ENCODE measurements at regions not wholly inside any gene's neighbourhood (a gene's known extent, or its start where the extent isn't known, plus 50 kb on each side); places are given as distances from the start of the nearest gene placed in this dataset.

GRCh38 chr11:109968299-109968698 lies 124.9 kb upstream of the ZC3H12C start:
- peaks cover 6% of the 10 kb centered on the region for H3K4me1 Mint-ChIP-seq (ENCODE audit: low read depth)
- no peaks in the 10 kb centered on the region for H3K9me3 Mint-ChIP-seq (ENCODE audit: low read depth)
- no peaks in the 10 kb centered on the region for H3K36me3 Mint-ChIP-seq
- H3K27me3 Mint-ChIP-seq: no peaks in the 10 kb centered on the region
- no peak overlapping the region for H3K4me3 Mint-ChIP-seq
- no peak overlapping the region for H3K27ac Mint-ChIP-seq

- Mint-ChIP-seq H3K27ac (no peak overlapping the region), H3K27me3 (no peaks in the 10 kb centered on the region), H3K4me3 (no peak overlapping the region)
These were observed 124.4 kb upstream of the ZC3H12C start for GRCh38 chr11:109968781-109969180.

GRCh38 chr11:109970516-109971183 lies 122.5 kb upstream of the ZC3H12C start:
- Mint-ChIP-seq H3K27ac (no peak overlapping the region), H3K4me3 (no peak overlapping the region), H3K9me3 (ENCODE audit: low read depth) (no peaks in the 10 kb centered on the region), H3K27me3 (no peaks in the 10 kb centered on the region), H3K36me3 (no peaks in the 10 kb centered on the region), H3K4me1 (ENCODE audit: low read depth) (peaks cover 6% of the 10 kb centered on the region)

More at GRCh38 chr11:109968781-109969180, 124.4 kb upstream of the ZC3H12C start:
- H3K36me3 Mint-ChIP-seq: no peaks in the 10 kb centered on the region
- peaks cover 6% of the 10 kb centered on the region for H3K4me1 Mint-ChIP-seq (ENCODE audit: low read depth)
- no peaks in the 10 kb centered on the region for H3K9me3 Mint-ChIP-seq (ENCODE audit: low read depth)

- Mint-ChIP-seq H3K27ac (no peak overlapping the region), H3K27me3 (peaks cover 3% of the 10 kb centered on the region), H3K36me3 (no peaks in the 10 kb centered on the region), H3K4me3 (no peak overlapping the region), H3K9me3 (ENCODE audit: low read depth) (no peaks in the 10 kb centered on the region), H3K4me1 (ENCODE audit: low read depth) (peaks cover 6% of the 10 kb centered on the region)
These were observed 122.0 kb upstream of the ZC3H12C start for GRCh38 chr11:109971184-109971523.

GRCh38 chr11:109972181-109972715 lies 120.9 kb upstream of the ZC3H12C start:
- no peak overlapping the region for H3K4me3 Mint-ChIP-seq
- peaks cover 3% of the 10 kb centered on the region for H3K27me3 Mint-ChIP-seq
- H3K4me1 Mint-ChIP-seq (ENCODE audit: low read depth): peaks cover 6% of the 10 kb centered on the region
- no peaks in the 10 kb centered on the region for H3K36me3 Mint-ChIP-seq
- no peaks in the 10 kb centered on the region for H3K9me3 Mint-ChIP-seq (ENCODE audit: low read depth)
- H3K27ac Mint-ChIP-seq: no peak overlapping the region

- H3K4me3 Mint-ChIP-seq: no peak overlapping the region
- peaks cover 6% of the 10 kb centered on the region for H3K4me1 Mint-ChIP-seq (ENCODE audit: low read depth)
- peaks cover 3% of the 10 kb centered on the region for H3K27me3 Mint-ChIP-seq
- no peaks in the 10 kb centered on the region for H3K9me3 Mint-ChIP-seq (ENCODE audit: low read depth)
- H3K36me3 Mint-ChIP-seq: no peaks in the 10 kb centered on the region
- H3K27ac Mint-ChIP-seq: no peak overlapping the region
These were observed 120.3 kb upstream of the ZC3H12C start for GRCh38 chr11:109972939-109973338.

- H3K9me3 Mint-ChIP-seq (ENCODE audit: low read depth): no peaks in the 10 kb centered on the region
- no peak overlapping the region for H3K27ac Mint-ChIP-seq
- no peaks in the 10 kb centered on the region for H3K36me3 Mint-ChIP-seq
- peaks cover 4% of the 10 kb centered on the region for H3K27me3 Mint-ChIP-seq
- peaks cover 6% of the 10 kb centered on the region for H3K4me1 Mint-ChIP-seq (ENCODE audit: low read depth)
- no peak overlapping the region for H3K4me3 Mint-ChIP-seq
These were observed 119.7 kb upstream of the ZC3H12C start for GRCh38 chr11:109973486-109973885.

GRCh38 chr11:109974523-109974922 lies 118.7 kb upstream of the ZC3H12C start:
- Mint-ChIP-seq H3K27me3 (peaks cover 5% of the 10 kb centered on the region), H3K4me1 (ENCODE audit: low read depth) (peaks cover 6% of the 10 kb centered on the region), H3K36me3 (no peaks in the 10 kb centered on the region), H3K27ac (no peak overlapping the region), H3K4me3 (no peak overlapping the region), H3K9me3 (ENCODE audit: low read depth) (no peaks in the 10 kb centered on the region)

- no peak overlapping the region for H3K4me3 Mint-ChIP-seq
- no peaks in the 10 kb centered on the region for H3K36me3 Mint-ChIP-seq
- H3K27ac Mint-ChIP-seq: no peak overlapping the region
- peaks cover 5% of the 10 kb centered on the region for H3K27me3 Mint-ChIP-seq
- H3K4me1 Mint-ChIP-seq (ENCODE audit: low read depth): peaks cover under 1% of the 10 kb centered on the region
- H3K9me3 Mint-ChIP-seq (ENCODE audit: low read depth): no peaks in the 10 kb centered on the region
These were observed 114.3 kb upstream of the ZC3H12C start for GRCh38 chr11:109978895-109979294.

- Mint-ChIP-seq H3K27me3 (peaks cover 3% of the 10 kb centered on the region), H3K4me3 (no peak overlapping the region), H3K27ac (no peak overlapping the region), H3K9me3 (ENCODE audit: low read depth) (no peaks in the 10 kb centered on the region), H3K36me3 (no peaks in the 10 kb centered on the region), H3K4me1 (ENCODE audit: low read depth) (peaks cover 3% of the 10 kb centered on the region)
These were observed 112.1 kb upstream of the ZC3H12C start for GRCh38 chr11:109981031-109981636.

GRCh38 chr11:109983358-109983757 lies 109.8 kb upstream of the ZC3H12C start:
- no peaks in the 10 kb centered on the region for H3K9me3 Mint-ChIP-seq (ENCODE audit: low read depth)
- H3K27me3 Mint-ChIP-seq: peaks cover 4% of the 10 kb centered on the region
- H3K4me3 Mint-ChIP-seq: no peak overlapping the region
- no peak overlapping the region for H3K27ac Mint-ChIP-seq
- peaks cover 3% of the 10 kb centered on the region for H3K4me1 Mint-ChIP-seq (ENCODE audit: low read depth)
- H3K36me3 Mint-ChIP-seq: no peaks in the 10 kb centered on the region

GRCh38 chr11:109984634-109985289 lies 108.4 kb upstream of the ZC3H12C start:
- Mint-ChIP-seq H3K9me3 (ENCODE audit: low read depth) (no peaks in the 10 kb centered on the region), H3K36me3 (no peaks in the 10 kb centered on the region), H3K4me3 (no peak overlapping the region), H3K27ac (no peak overlapping the region), H3K27me3 (peaks cover 1% of the 10 kb centered on the region), H3K4me1 (ENCODE audit: low read depth) (peaks cover 3% of the 10 kb centered on the region)

- Mint-ChIP-seq H3K4me1 (ENCODE audit: low read depth) (peaks cover 3% of the 10 kb centered on the region), H3K36me3 (no peaks in the 10 kb centered on the region), H3K27ac (no peak overlapping the region), H3K9me3 (ENCODE audit: low read depth) (no peaks in the 10 kb centered on the region), H3K27me3 (peaks cover 1% of the 10 kb centered on the region), H3K4me3 (no peak overlapping the region)
These were observed 106.7 kb upstream of the ZC3H12C start for GRCh38 chr11:109986488-109986887.

- Mint-ChIP-seq H3K27me3 (no peaks in the 10 kb centered on the region), H3K4me1 (ENCODE audit: low read depth) (no peaks in the 10 kb centered on the region), H3K27ac (no peak overlapping the region), H3K4me3 (no peak overlapping the region), H3K36me3 (no peaks in the 10 kb centered on the region), H3K9me3 (ENCODE audit: low read depth) (no peaks in the 10 kb centered on the region)
These were observed 101.4 kb upstream of the ZC3H12C start for GRCh38 chr11:109991835-109992234.

GRCh38 chr11:109993786-109994185 lies 99.4 kb upstream of the ZC3H12C start:
- no peaks in the 10 kb centered on the region for H3K4me1 Mint-ChIP-seq (ENCODE audit: low read depth)
- no peak overlapping the region for H3K27ac Mint-ChIP-seq
- H3K4me3 Mint-ChIP-seq: no peak overlapping the region
- H3K9me3 Mint-ChIP-seq (ENCODE audit: low read depth): no peaks in the 10 kb centered on the region
- H3K36me3 Mint-ChIP-seq: no peaks in the 10 kb centered on the region
- no peaks in the 10 kb centered on the region for H3K27me3 Mint-ChIP-seq
